GM23338 (cell line): ENCODE measurements at regions not wholly inside any gene's neighbourhood (a gene's known extent, or its start where the extent isn't known, plus 50 kb on each side); places are given as distances from the start of the nearest gene placed in this dataset.

ENCODE experiments used
- ATAC-seq: fragments of 200-7000 bp; cut with Tn5 transposase; 3 replicates; pipeline ENCODE4 v1.9.1; 2020
- DNase-seq: peaks from one replicate; pipeline ENCODE4 v3.0.0-alpha.2; 2015; ENCODE audit warnings: low spot score
- H2AFZ ChIP-seq: fragments of 200-600 bp; sonication (generic); 2 replicates; pipeline ENCODE4 v1.8.0; 2016; ENCODE audit warnings: antibody characterized with exemption, mild to moderate bottlenecking, moderate library complexity
- H3F3A ChIP-seq: fragments of 200-600 bp; sonication (generic); replicated peaks from 2 replicates; pipeline ENCODE4 v1.8.0; 2017; ENCODE audit warnings: antibody characterized with exemption, mixed run types, low read depth
- H3K27ac ChIP-seq: fragments of 200-600 bp; sonication (generic); 2 replicates; pipeline ENCODE4 v1.6.1; 2016; ENCODE audit warnings: low read depth
- H3K27me3 ChIP-seq: fragments of 200-600 bp; sonication (generic); 2 replicates; pipeline ENCODE4 v1.8.0; 2016; ENCODE audit warnings: mild to moderate bottlenecking, mixed run types, moderate library complexity; ENCODE audit not compliant: insufficient read depth
- H3K36me3 ChIP-seq: fragments of 200-600 bp; sonication (generic); 2 replicates; pipeline ENCODE4 v1.8.0; 2016; ENCODE audit warnings: mild to moderate bottlenecking; ENCODE audit not compliant: insufficient read depth
- H3K4me1 ChIP-seq: fragments of 200-600 bp; sonication (generic); 2 replicates; pipeline ENCODE4 v1.8.0; 2016; ENCODE audit warnings: mild to moderate bottlenecking, moderate library complexity; ENCODE audit not compliant: insufficient read depth
- H3K4me2 ChIP-seq: fragments of 200-600 bp; sonication (generic); 2 replicates; pipeline ENCODE4 v1.7.1; 2017; ENCODE audit warnings: mixed run types
- H3K4me3 ChIP-seq: fragments of 200-600 bp; sonication (generic); 2 replicates; pipeline ENCODE4 v1.6.1; 2016; ENCODE audit warnings: mixed run types
- H3K79me2 ChIP-seq: fragments of 200-600 bp; sonication (generic); replicated peaks from 2 replicates; pipeline ENCODE4 v1.8.0; 2017; ENCODE audit warnings: mild to moderate bottlenecking; ENCODE audit not compliant: insufficient read depth
- H3K9me2 ChIP-seq: fragments of 200-600 bp; sonication (generic); 2 replicates; pipeline ENCODE4 v1.8.0; 2017; ENCODE audit not compliant: insufficient read depth
- H4K20me1 ChIP-seq: fragments of 200-600 bp; sonication (generic); replicated peaks from 2 replicates; pipeline ENCODE4 v1.8.0; 2017; ENCODE audit warnings: mild to moderate bottlenecking; ENCODE audit not compliant: insufficient read depth
- H3K27ac Mint-ChIP-seq: 2 replicates; pipeline ENCODE4 v1.8.0; 2020; ENCODE audit warnings: inconsistent platforms, mild to moderate bottlenecking, moderate library complexity, mixed read lengths
- H3K27me3 Mint-ChIP-seq: 3 replicates; pipeline ENCODE4 v1.8.0; 2022; ENCODE audit warnings: low read depth, mild to moderate bottlenecking, moderate library complexity, mixed read lengths, inconsistent platforms; ENCODE audit not compliant: insufficient read depth, poor library complexity
- H3K36me3 Mint-ChIP-seq: 3 replicates; pipeline ENCODE4 v1.8.0; 2021; ENCODE audit warnings: low read depth, mild to moderate bottlenecking, inconsistent platforms, moderate library complexity, mixed read lengths
- H3K4me1 Mint-ChIP-seq: 3 replicates; pipeline ENCODE4 v1.8.0; 2020; ENCODE audit warnings: mild to moderate bottlenecking, inconsistent platforms, mixed read lengths
- H3K4me3 Mint-ChIP-seq: 3 replicates; pipeline ENCODE4 v1.8.0; 2021; ENCODE audit warnings: moderate library complexity, mild to moderate bottlenecking, inconsistent platforms, mixed read lengths
- H3K9me3 Mint-ChIP-seq: 3 replicates; pipeline ENCODE4 v1.8.0; 2020; ENCODE audit warnings: moderate library complexity, mild to moderate bottlenecking, inconsistent platforms, mixed read lengths
- CREB1 ChIP-seq: fragments of 250-450 bp; sonication (Bioruptor Pico); IDR thresholded peaks from 2 replicates; pipeline ENCODE4 v1.5.0; 2020; ENCODE audit warnings: low read depth, mild to moderate bottlenecking, moderate library complexity
- EZH2 ChIP-seq: fragments of 200-600 bp; sonication (generic); IDR thresholded peaks from one replicate; pipeline ENCODE4 v1.8.0; 2017; ENCODE audit warnings: antibody characterized with exemption, mild to moderate bottlenecking, low read depth; ENCODE audit not compliant: unreplicated experiment
- EZH2phosphoT487 ChIP-seq: fragments of 200-600 bp; sonication (generic); IDR thresholded peaks from one replicate; pipeline ENCODE4 v1.8.1; 2018; ENCODE audit warnings: antibody characterized with exemption; ENCODE audit not compliant: unreplicated experiment
- JUNB ChIP-seq: IDR thresholded peaks from one replicate; pipeline ENCODE4 v1.6.1; 2016; ENCODE audit warnings: antibody characterized with exemption; ENCODE audit not compliant: unreplicated experiment
- POLR2AphosphoS5 ChIP-seq: IDR thresholded peaks from 2 replicates; pipeline ENCODE4 v1.6.1; 2016; ENCODE audit warnings: antibody characterized with exemption, low read depth
- STAT1 ChIP-seq: IDR thresholded peaks from one replicate; pipeline ENCODE4 v1.6.1; 2016; ENCODE audit warnings: antibody characterized with exemption; ENCODE audit not compliant: unreplicated experiment
- ZNF331 ChIP-seq: fragments of 250-450 bp; sonication (Bioruptor Pico); IDR thresholded peaks from 2 replicates; pipeline ENCODE4 v1.5.0; 2020; ENCODE audit warnings: low read depth, mild to moderate bottlenecking, moderate library complexity
- TF ChIP-seq, protein P1 (sequence below): IDR thresholded peaks from one replicate; pipeline ENCODE4 v1.6.1; 2018; ENCODE audit warnings: antibody characterized with exemption; ENCODE audit not compliant: unreplicated experiment

DNA sequence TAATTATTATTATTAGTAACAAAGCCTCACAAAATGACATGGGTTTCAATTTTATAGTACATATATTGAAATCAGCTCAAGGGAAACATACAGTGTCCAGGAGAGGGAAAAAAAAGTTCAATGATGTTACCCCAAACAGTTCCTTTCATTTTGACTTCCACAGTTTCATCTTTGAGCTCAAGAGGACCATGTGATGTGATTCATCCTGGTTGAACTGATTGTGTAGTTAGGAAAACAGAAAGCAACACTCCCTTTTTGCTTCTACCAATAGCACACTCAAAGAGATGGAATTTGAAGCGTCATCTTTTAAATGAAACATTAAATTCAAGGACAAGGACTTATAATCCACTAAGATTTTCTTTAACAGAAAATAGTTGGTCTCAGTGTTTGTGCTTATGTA, 461.0 kb downstream of the FOXG1 start (continued):
- TF ChIP-seq, protein P1, sequence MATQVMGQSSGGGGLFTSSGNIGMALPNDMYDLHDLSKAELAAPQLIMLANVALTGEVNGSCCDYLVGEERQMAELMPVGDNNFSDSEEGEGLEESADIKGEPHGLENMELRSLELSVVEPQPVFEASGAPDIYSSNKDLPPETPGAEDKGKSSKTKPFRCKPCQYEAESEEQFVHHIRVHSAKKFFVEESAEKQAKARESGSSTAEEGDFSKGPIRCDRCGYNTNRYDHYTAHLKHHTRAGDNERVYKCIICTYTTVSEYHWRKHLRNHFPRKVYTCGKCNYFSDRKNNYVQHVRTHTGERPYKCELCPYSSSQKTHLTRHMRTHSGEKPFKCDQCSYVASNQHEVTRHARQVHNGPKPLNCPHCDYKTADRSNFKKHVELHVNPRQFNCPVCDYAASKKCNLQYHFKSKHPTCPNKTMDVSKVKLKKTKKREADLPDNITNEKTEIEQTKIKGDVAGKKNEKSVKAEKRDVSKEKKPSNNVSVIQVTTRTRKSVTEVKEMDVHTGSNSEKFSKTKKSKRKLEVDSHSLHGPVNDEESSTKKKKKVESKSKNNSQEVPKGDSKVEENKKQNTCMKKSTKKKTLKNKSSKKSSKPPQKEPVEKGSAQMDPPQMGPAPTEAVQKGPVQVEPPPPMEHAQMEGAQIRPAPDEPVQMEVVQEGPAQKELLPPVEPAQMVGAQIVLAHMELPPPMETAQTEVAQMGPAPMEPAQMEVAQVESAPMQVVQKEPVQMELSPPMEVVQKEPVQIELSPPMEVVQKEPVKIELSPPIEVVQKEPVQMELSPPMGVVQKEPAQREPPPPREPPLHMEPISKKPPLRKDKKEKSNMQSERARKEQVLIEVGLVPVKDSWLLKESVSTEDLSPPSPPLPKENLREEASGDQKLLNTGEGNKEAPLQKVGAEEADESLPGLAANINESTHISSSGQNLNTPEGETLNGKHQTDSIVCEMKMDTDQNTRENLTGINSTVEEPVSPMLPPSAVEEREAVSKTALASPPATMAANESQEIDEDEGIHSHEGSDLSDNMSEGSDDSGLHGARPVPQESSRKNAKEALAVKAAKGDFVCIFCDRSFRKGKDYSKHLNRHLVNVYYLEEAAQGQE: no peak
- TF ChIP-seq STAT1: no peak
- no peak for TF ChIP-seq EZH2
- TF ChIP-seq CREB1: no peak

DNA sequence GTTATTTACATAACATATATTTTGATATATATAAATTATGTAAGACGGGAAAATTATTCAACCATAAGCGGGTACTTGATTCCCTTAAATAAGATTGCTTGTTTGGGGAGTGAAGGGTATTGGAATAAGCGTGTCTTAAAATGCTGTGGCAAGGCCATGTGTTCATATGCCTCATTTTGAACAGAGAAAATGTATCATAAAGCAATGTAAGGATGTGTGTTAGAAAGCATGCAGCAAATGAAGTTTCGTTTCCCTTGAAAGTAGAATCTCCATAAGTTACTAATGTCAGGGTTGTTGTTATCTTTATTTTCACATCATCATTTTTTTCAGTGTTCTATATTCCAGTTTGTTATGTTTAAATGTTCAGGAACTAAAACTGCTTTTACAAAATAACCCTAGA, 465.6 kb downstream of the FOXG1 start:
- Histone ChIP-seq H3K4me3 (no peak overlapping the region), H2AFZ (no peak overlapping the region), H3K4me2 (no peak overlapping the region), H3F3A (no peaks in the 10 kb centered on the region), H3K27ac (no peak overlapping the region), H3K79me2 (no peaks in the 10 kb centered on the region), H3K9me2 (no peaks in the 10 kb centered on the region), H3K27me3 (no peaks in the 10 kb centered on the region), H3K4me1 (no peaks in the 10 kb centered on the region), H4K20me1 (no peaks in the 10 kb centered on the region), H3K36me3 (no peaks in the 10 kb centered on the region)
- Mint-ChIP-seq H3K27me3 (no peaks in the 10 kb centered on the region), H3K27ac (no peak overlapping the region), H3K4me3 (no peak overlapping the region), H3K9me3 (no peaks in the 10 kb centered on the region), H3K36me3 (no peaks in the 10 kb centered on the region), H3K4me1 (peaks cover 3% of the 10 kb centered on the region; the same call in 1 of the 3 replicates)
- TF ChIP-seq POLR2AphosphoS5: no peak
- TF ChIP-seq STAT1: no peak
- TF ChIP-seq, protein P1: no peak
- no peak for TF ChIP-seq EZH2phosphoT487
- TF ChIP-seq ZNF331 (CRISPR knock-in tag): no peak
- no peak for TF ChIP-seq JUNB
- ATAC-seq: no peak
- DNase-seq: no peak
